ENCODE measurements at regions not wholly inside any gene's neighbourhood (a gene's known extent, or its start where the extent isn't known, plus 50 kb on each side); places are given as distances from the start of the nearest gene placed in this dataset.

- TF ChIP-seq POU6F1 (CRISPR knock-in tag; IDR thresholded peaks at IDR 0.05; ENCODE audit: borderline replicate concordance, low read depth): no peak
- TF ChIP-seq ESRRG (CRISPR knock-in tag; IDR thresholded peaks at IDR 0.05): no peak
- TF ChIP-seq GLIS3 (CRISPR knock-in tag; IDR thresholded peaks at IDR 0.05): no peak
- TF ChIP-seq PATZ1 (CRISPR knock-in tag; IDR thresholded peaks at IDR 0.05; ENCODE audit: borderline replicate concordance): no peak
- TF ChIP-seq BACH2 (CRISPR knock-in tag; IDR thresholded peaks at IDR 0.05; ENCODE audit: borderline replicate concordance): no peak
- no peak for TF ChIP-seq TOX (CRISPR knock-in tag; IDR thresholded peaks at IDR 0.05; ENCODE audit: borderline replicate concordance)
- TF ChIP-seq CSDC2 (CRISPR knock-in tag; IDR thresholded peaks at IDR 0.05): no peak
Observed at GRCh38 chr11:16561150-16561549, 177.3 kb upstream of the C11orf58 start.

Measured in SK-N-SH treated with all-trans-retinoic acid at 6 μM for 48 hours (cell line).